GM23338 (cell line): ENCODE measurements at regions not wholly inside any gene's neighbourhood (a gene's known extent, or its start where the extent isn't known, plus 50 kb on each side); places are given as distances from the start of the nearest gene placed in this dataset.

Experiments used
- EZH2 ChIP-seq: fragments of 200-600 bp; sonication (generic); IDR thresholded peaks from one replicate; pipeline ENCODE4 v1.8.0; 2017; ENCODE audit warnings: antibody characterized with exemption, mild to moderate bottlenecking, low read depth; ENCODE audit not compliant: unreplicated experiment
- EZH2phosphoT487 ChIP-seq: fragments of 200-600 bp; sonication (generic); IDR thresholded peaks from one replicate; pipeline ENCODE4 v1.8.1; 2018; ENCODE audit warnings: antibody characterized with exemption; ENCODE audit not compliant: unreplicated experiment
- POLR2AphosphoS5 ChIP-seq: IDR thresholded peaks from 2 replicates; pipeline ENCODE4 v1.6.1; 2016; ENCODE audit warnings: antibody characterized with exemption, low read depth
- REST ChIP-seq: IDR thresholded peaks from one replicate; pipeline ENCODE4 v1.6.1; 2018; ENCODE audit warnings: antibody characterized with exemption; ENCODE audit not compliant: unreplicated experiment
- STAT1 ChIP-seq: IDR thresholded peaks from one replicate; pipeline ENCODE4 v1.6.1; 2016; ENCODE audit warnings: antibody characterized with exemption; ENCODE audit not compliant: unreplicated experiment
- TF ChIP-seq, protein P1 (sequence below), 2 experiments: fragments of 200-600 bp in 1 of 2; sonication (generic) in 1 of 2; conservative IDR thresholded peaks; 2 replicates each; pipeline versions ENCODE4 v1.5.1 to v1.6.1; 2016 to 2017; ENCODE audit warnings: antibody characterized with exemption in 2 of 2, low read depth in 2 of 2, mild to moderate bottlenecking in 2 of 2, moderate library complexity in 1 of 2

DNA sequence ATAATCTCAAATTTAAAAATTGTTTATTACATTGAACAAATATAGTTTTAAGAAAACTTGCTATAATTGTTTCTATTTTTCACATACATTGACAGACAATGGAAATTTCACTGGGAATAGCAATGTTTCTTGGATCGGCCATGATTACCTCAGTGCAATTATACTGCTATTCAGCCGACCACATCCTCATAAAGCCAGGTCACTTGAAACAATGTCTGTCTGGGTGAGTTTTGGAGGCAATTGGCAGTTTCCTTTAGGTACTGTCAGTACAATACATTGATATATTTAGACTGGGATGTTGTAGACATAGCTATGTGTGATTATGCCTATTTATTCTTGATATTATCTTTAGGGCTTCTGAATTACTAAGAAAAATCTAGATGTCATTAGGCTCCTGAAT, 89.5 kb upstream of the VEGFC start:
- TF ChIP-seq, protein P1, sequence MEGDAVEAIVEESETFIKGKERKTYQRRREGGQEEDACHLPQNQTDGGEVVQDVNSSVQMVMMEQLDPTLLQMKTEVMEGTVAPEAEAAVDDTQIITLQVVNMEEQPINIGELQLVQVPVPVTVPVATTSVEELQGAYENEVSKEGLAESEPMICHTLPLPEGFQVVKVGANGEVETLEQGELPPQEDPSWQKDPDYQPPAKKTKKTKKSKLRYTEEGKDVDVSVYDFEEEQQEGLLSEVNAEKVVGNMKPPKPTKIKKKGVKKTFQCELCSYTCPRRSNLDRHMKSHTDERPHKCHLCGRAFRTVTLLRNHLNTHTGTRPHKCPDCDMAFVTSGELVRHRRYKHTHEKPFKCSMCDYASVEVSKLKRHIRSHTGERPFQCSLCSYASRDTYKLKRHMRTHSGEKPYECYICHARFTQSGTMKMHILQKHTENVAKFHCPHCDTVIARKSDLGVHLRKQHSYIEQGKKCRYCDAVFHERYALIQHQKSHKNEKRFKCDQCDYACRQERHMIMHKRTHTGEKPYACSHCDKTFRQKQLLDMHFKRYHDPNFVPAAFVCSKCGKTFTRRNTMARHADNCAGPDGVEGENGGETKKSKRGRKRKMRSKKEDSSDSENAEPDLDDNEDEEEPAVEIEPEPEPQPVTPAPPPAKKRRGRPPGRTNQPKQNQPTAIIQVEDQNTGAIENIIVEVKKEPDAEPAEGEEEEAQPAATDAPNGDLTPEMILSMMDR (conservative IDR thresholded peaks at IDR 0.05; ENCODE audit: low read depth in 2 of 2), result no peak
- TF ChIP-seq REST, result no peak
- TF ChIP-seq EZH2, result no peak
- TF ChIP-seq POLR2AphosphoS5, result no peak
- no peak for TF ChIP-seq EZH2phosphoT487
- no peak for TF ChIP-seq STAT1
